ENCODE measurements at regions not wholly inside any gene's neighbourhood (a gene's known extent, or its start where the extent isn't known, plus 50 kb on each side); places are given as distances from the start of the nearest gene placed in this dataset.

DNA sequence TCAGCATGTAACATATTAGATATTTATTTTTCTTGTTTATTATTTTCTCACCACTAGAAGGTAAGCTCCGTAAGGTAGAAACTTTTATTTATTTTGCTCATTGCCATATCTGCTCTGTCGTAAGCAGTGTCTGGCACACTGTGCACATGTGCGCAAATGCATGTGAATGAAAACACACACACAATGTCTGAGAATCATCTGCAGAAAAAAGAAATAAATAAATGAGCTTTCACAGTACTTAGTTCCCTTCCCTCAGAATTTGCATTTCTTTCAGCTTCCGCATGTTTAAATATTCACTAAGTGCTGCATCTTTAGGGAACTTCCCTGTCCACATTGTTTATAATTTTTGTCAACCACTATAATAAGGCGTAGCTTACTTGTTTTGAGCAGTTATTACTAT, 963.0 kb upstream of the PABPC4L start:
- DNase-seq, result no peak
- intact Hi-C loops (cut with DNase I), result no loop called here

DNA sequence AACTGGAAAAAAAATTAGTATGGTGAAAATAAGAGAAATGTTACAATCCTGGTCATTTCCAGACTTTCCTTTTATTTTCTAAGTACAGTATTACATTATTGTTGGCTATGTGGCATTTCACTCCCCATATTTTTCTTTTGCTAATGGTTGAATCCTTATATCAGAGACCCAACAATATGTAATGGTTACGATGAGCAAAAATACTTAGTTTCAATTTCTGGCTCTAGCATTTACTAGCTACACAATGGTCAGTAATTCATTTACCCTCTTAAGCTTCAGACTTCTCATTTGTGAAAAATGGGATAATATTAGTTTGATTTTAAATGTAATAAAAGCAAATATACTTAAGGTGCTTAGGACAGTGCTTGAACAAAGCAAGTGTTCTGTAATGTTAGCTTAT, 942.9 kb upstream of the PABPC4L start:
- intact Hi-C loops (cut with DNase I), result no loop called here

DNA sequence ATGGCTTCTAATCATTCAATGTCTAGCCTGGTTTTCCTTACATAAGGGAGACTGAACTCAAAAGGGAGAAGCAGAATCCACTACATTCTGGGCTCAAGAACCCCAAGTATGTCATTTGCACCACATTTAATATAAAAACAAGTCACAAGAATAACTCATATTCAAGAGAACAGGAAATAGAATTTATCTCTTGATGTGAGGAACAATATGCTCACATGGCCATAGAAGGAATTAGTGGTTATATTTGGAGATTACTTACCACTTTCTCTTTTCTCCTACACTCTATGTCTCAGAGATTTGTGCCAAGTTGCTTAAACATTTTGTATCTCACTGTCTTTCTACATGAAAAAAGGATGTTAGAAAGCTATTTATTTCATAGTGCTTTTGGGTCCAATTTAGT, 922.6 kb upstream of the PABPC4L start:
- intact Hi-C loops (cut with DNase I), result no loop called here
- no peak for DNase-seq

More for the DNA sequence above, 942.9 kb upstream of the PABPC4L start:
- DNase-seq, result no peak

DNA sequence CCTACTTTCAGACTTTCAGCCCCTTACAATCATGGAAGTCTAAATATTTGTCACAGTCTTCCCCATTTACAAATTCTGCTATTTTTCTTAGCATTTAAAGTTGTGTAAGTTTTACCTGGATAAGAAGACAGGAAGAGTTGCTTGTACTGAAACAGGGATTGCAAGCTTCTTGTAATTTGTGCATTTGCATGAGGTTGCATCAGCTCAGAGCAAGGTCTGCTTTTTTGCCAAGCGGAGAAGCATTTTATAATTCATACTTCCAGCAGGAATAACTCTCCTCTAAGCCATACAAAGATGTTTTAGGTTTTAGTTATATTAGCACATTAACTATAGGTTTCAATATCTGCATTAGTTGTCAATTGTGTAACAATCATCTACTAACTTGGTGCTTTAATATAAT, 922.0 kb upstream of the PABPC4L start:
- DNase-seq, result no peak
- intact Hi-C loops (cut with DNase I), result no loop called here

- intact Hi-C loops (cut with DNase I), result no loop called here
- no peak for DNase-seq
Measured at GRCh38 chr4:135122457-135122856, 920.9 kb upstream of the PABPC4L start.

- intact Hi-C loops (cut with DNase I), result no loop called here
- no peak for DNase-seq
Measured at GRCh38 chr4:135120195-135120594, 918.6 kb upstream of the PABPC4L start.

- DNase-seq, result no peak
- intact Hi-C loops (cut with DNase I), result no loop called here
Measured at GRCh38 chr4:135114079-135114478, 912.5 kb upstream of the PABPC4L start.

DNA sequence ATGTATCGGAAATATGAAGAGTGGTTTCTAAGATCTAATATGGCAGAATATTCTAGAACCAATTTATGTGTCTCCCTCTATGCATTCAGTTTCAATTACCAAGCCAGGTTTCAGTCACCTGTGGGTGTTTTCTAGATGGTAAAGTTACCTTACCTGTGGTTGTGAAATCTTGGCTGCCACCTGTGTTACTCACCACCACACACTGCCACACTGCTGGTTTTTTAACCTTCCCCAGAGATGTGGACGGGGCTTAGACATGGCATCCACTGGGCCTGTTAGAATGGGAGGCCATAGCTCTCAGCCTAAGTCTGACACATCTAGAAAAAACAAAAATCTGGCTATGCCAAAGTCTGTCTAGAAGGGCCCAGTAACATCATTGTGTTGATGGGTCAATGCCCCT, 896.5 kb upstream of the PABPC4L start:
- no peak for DNase-seq
- intact Hi-C loops (cut with DNase I), result no loop called here

GRCh38 chr4:135073389-135073788, 871.8 kb upstream of the PABPC4L start:
- DNase-seq, result no peak
- intact Hi-C loops (cut with DNase I), result no loop called here

DNA sequence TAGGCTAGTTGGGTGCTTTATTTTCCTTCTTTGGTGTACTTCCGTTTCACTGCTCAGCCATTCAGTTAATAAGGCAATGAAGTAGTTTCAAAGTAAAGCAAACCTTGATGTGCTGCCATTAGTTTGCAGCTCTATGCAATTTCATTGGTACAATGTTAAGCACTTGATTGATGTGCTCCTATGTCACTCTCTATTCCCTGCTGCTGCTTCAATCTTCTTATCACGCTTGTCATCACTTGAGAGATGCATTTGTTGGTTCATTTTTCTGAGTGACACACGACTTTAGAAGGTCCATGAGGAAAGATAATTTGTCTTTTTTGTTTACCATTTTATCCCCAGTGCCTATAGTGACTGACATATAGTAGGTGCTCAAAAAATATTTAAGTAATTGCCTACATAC, 871.0 kb upstream of the PABPC4L start:
- intact Hi-C loops (cut with DNase I), result no loop called here
- no peak for DNase-seq

DNA sequence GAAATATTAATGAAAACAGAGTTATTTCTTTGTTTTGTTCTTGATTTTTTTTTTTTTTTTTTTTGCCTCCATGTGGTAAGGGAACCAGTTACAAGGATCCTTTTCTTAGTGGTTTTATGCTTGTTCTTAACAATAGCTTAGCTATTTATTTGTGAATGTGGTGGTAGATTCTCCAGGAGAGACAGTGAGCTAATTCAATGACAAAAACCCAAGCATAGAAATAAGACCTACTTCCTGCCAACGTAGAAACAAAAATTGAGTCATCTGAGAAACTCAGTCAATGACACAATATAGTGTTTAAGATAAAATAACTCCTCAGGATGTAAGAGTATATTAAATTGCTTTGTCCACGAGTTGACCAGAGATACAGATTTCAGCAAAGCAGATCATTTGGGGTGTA, 863.8 kb upstream of the PABPC4L start:
- intact Hi-C loops (cut with DNase I), result no loop called here
- no peak for DNase-seq

GRCh38 chr4:135050086-135050717, 848.6 kb upstream of the PABPC4L start:
- no peak for DNase-seq

DNA sequence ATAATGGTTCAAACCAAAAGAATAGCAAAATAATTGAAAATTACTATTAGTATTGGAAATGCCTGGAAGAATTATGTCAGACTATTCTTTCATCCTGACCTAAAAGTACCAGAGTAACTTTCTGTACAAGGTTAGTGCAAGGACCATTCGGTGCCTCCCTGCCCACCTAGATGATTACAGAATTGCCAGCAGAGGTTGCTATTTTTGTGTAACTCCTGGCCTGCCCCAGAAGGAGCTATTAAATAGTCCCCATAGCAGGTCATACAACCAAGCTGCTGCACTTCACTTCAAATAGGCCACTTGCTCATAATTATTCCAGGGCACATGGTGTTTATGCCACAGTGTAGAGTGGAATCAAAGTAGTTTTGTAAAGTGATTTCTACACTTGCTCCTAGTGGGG, 831.1 kb upstream of the PABPC4L start:
- no peak for DNase-seq
- intact Hi-C loops (cut with DNase I), result no loop called here

More at GRCh38 chr4:135050086-135050717, 848.6 kb upstream of the PABPC4L start:
- intact Hi-C loops (cut with DNase I), result no loop called here

- no peak for DNase-seq
- intact Hi-C loops (cut with DNase I), result no loop called here
Measured at GRCh38 chr4:135015771-135016170, 814.2 kb upstream of the PABPC4L start.

GRCh38 chr4:135007400-135007799, 805.8 kb upstream of the PABPC4L start:
- intact Hi-C loops (cut with DNase I), result no loop called here
- DNase-seq, result no peak

DNA sequence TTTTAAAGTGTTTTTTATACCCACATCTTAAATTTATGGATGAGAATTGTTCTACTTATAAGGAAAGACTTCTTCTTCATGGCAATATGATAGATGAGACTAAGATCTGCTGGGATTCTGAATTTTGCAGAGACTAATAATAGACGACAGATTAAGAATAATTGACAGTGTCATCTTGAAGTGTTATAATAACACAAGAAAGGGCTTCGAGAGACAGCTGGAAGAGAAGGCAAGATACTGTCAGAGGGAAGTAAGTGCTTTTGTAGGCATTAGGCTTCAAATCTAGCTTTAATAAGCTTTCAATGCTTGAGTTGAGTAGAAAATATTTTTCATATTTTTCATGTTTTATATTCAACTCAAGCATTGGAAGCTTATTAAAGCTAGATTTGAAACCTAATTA, 797.6 kb upstream of the PABPC4L start:
- intact Hi-C loops (cut with DNase I), result no loop called here

DNA sequence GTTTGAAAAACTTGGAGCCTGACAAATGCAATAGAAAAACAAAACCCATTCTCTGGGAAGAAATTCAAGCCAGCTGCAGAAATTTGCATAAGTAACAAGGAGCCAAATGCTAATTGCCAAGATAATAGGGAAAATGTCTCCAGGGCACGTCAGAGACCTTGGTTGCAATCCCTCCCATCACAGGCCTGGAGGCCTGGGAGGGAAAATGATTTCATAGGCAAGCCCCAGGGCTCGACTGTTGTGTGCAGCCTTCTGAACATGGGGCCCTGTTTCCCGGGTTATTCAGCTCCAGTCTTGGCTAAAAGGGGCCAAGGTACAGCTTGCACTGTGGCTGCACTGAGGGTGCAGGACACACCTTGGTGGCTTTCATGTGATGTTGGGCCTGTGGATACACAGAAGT, 760.4 kb upstream of the PABPC4L start:
- intact Hi-C loops (cut with DNase I), result no loop called here
- no peak for DNase-seq

More for the DNA sequence above, 797.6 kb upstream of the PABPC4L start:
- DNase-seq, result peak in 1 of 42 donors; percentile 4

GRCh38 chr4:134958862-134959261, 757.3 kb upstream of the PABPC4L start:
- intact Hi-C loops (cut with DNase I), result no loop called here

GRCh38 chr4:134955059-134955458, 753.5 kb upstream of the PABPC4L start:
- DNase-seq, result no peak
- intact Hi-C loops (cut with DNase I), result no loop called here

More at GRCh38 chr4:134958862-134959261, 757.3 kb upstream of the PABPC4L start:
- no peak for DNase-seq

DNA sequence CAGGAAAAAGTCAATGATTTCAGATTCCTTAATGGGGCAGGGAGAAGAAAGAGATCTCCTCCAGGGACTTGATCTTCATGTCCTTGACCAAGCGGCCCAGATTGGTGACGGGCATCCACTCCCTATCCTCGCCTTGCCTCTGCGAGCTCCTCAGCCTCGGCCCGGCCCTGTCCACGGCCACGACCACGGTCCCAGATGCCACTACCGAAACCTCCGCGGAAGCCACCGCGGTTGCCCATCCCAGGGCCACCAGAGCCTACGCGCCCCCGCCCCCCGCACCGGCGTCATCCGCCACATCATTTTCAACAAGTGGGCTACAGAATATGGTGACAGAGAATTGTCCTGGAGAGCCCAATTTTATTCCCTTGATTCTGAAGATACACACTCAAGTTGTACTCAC, 751.2 kb upstream of the PABPC4L start:
- no peak for DNase-seq

GRCh38 chr4:134952305-134952704, 750.7 kb upstream of the PABPC4L start:
- no peak for DNase-seq

More for the DNA sequence above, 751.2 kb upstream of the PABPC4L start:
- intact Hi-C loops (cut with DNase I), result no loop called here

More at GRCh38 chr4:134952305-134952704, 750.7 kb upstream of the PABPC4L start:
- intact Hi-C loops (cut with DNase I), result no loop called here

All from head of caudate nucleus (tissue), 42 donors.